NT2/D1 (cell line): ENCODE measurements at regions not wholly inside any gene's neighbourhood (a gene's known extent, or its start where the extent isn't known, plus 50 kb on each side); places are given as distances from the start of the nearest gene placed in this dataset.

Experiments used
- DNase-seq: peaks from one replicate; pipeline ENCODE4 v3.0.0-alpha.2; 2011; ENCODE audit warnings: low read depth, low spot score
- H3K27me3 ChIP-seq: 2 replicates; pipeline ENCODE4 v1.6.0; 2011; ENCODE audit warnings: mild to moderate bottlenecking; ENCODE audit not compliant: insufficient read length, insufficient read depth
- H3K36me3 ChIP-seq: 2 replicates; pipeline ENCODE4 v1.6.1; 2011; ENCODE audit warnings: mild to moderate bottlenecking, low read length, mixed read lengths; ENCODE audit not compliant: insufficient read depth, insufficient read length
- H3K4me1 ChIP-seq: 2 replicates; pipeline ENCODE4 v1.5.1; 2011; ENCODE audit not compliant: insufficient read depth, insufficient read length
- H3K4me3 ChIP-seq: 2 replicates; pipeline ENCODE4 v1.5.1; 2011; ENCODE audit warnings: low read depth; ENCODE audit not compliant: insufficient read length
- H3K9ac ChIP-seq: 2 replicates; pipeline ENCODE4 v1.6.0; 2011; ENCODE audit warnings: low read depth; ENCODE audit not compliant: insufficient read length
- H3K9me3 ChIP-seq: 2 replicates; pipeline ENCODE4 v1.5.1; 2011; ENCODE audit warnings: mild to moderate bottlenecking, low read length; ENCODE audit not compliant: insufficient read depth
- SUZ12 ChIP-seq: IDR thresholded peaks from 2 replicates; pipeline ENCODE4 v1.6.1; 2011; ENCODE audit not compliant: insufficient read length, insufficient read depth; ENCODE audit errors: extremely low read depth
- YY1 ChIP-seq: IDR thresholded peaks from 2 replicates; pipeline ENCODE4 v1.6.1; 2011; ENCODE audit not compliant: insufficient read length, insufficient read depth
- ZNF274 ChIP-seq: IDR thresholded peaks from 2 replicates; pipeline ENCODE4 v1.6.1; 2011; ENCODE audit warnings: mild to moderate bottlenecking, low read depth, low read length

DNA sequence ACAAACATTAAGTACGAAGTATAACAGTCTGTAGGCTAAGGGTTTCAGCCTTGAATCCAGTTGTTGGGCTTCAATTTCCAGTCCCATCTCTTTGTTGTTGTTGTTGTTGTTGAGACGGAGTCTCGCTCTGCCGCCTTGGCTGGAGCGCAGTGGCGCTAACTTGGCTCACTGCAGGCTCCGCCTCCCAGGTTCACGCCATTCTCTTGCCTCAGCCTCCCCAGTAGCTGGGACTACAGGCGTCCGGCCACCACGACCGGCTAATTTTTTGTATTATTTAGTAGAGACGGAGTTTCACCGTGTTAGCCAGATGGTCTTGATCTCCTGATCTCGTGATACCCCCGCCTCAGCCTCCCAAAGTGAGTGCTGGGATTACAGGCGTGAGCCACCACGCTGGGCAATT, 464.9 kb downstream of the ANKRD7 start:
- no peak overlapping the region for H3K4me3 ChIP-seq
- H3K36me3 ChIP-seq = no peaks in the 10 kb centered on the region
- TF ChIP-seq YY1 (no peak), ZNF274 (no peak), SUZ12 (no peak)
- H3K4me1 ChIP-seq = no peaks in the 10 kb centered on the region
- no peaks in the 10 kb centered on the region for H3K9me3 ChIP-seq
- no peaks in the 10 kb centered on the region for H3K27me3 ChIP-seq
- no peak for DNase-seq
- H3K9ac ChIP-seq = no peak overlapping the region

- Histone ChIP-seq H3K9me3 (no peaks in the 10 kb centered on the region), H3K27me3 (no peaks in the 10 kb centered on the region), H3K36me3 (no peaks in the 10 kb centered on the region), H3K4me3 (no peak overlapping the region), H3K4me1 (no peaks in the 10 kb centered on the region), H3K9ac (no peak overlapping the region)
- no peak for DNase-seq
- no peak for TF ChIP-seq SUZ12
- TF ChIP-seq ZNF274 = no peak
- no peak for TF ChIP-seq YY1
Measured at GRCh38 chr7:118696879-118697278, 472.4 kb downstream of the ANKRD7 start.

DNA sequence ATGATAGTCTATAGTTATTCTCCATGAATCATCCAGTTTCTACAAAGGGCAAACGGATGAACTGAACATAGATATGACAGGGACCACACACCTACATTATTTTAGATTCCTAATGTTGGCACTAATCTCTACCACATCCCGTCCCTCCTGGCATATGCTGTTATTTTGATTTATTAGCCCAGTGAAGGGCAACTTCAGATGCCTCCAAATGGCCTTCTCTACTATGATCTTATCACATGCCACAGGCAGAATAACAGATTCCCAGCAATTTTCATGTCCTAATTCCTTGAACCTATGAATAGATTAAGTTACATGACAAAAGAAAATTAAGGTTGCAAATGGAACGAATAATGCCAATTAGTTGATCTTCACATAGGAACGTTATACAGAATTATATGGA, 474.7 kb downstream of the ANKRD7 start:
- no peaks in the 10 kb centered on the region for H3K9me3 ChIP-seq

GRCh38 chr7:118708741-118709140, 484.2 kb downstream of the ANKRD7 start:
- H3K36me3 ChIP-seq = no peaks in the 10 kb centered on the region
- H3K27me3 ChIP-seq = no peaks in the 10 kb centered on the region
- no peak overlapping the region for H3K9ac ChIP-seq
- no peak overlapping the region for H3K4me3 ChIP-seq
- H3K9me3 ChIP-seq = no peaks in the 10 kb centered on the region
- H3K4me1 ChIP-seq = no peaks in the 10 kb centered on the region
- TF ChIP-seq SUZ12 (no peak), YY1 (no peak), ZNF274 (no peak)
- no peak for DNase-seq

More for the DNA sequence above, 474.7 kb downstream of the ANKRD7 start:
- Histone ChIP-seq H3K36me3 (no peaks in the 10 kb centered on the region), H3K27me3 (no peaks in the 10 kb centered on the region), H3K9ac (no peak overlapping the region), H3K4me1 (no peaks in the 10 kb centered on the region), H3K4me3 (no peak overlapping the region)
- no peak for DNase-seq
- TF ChIP-seq SUZ12 (no peak), YY1 (no peak), ZNF274 (no peak)

- TF ChIP-seq YY1 (no peak), ZNF274 (no peak)
- Histone ChIP-seq H3K9me3 (no peaks in the 10 kb centered on the region), H3K9ac (no peak overlapping the region), H3K36me3 (no peaks in the 10 kb centered on the region), H3K4me1 (no peaks in the 10 kb centered on the region), H3K27me3 (no peaks in the 10 kb centered on the region), H3K4me3 (no peak overlapping the region)
- no peak for DNase-seq
Measured at GRCh38 chr7:118711688-118712087, 487.2 kb downstream of the ANKRD7 start.

DNA sequence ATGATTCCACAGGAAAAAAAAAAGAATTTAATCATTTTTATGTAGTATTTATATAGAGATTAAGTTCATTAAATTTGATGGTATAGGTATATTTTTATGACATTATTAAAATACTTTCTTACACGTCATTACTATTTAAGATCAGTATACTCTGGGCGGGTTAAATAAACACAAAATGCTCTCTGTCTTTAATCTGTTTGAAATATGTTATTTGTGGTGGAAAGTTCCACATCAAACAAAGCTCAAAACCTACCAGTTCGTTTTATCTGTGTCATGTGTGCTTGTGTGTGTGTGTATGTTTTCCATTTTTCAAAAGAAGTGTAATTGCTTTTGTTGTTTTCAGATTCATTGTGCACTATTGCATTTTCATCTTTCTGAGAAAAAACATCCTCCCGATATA, 488.5 kb downstream of the ANKRD7 start:
- no peaks in the 10 kb centered on the region for H3K4me1 ChIP-seq
- no peaks in the 10 kb centered on the region for H3K36me3 ChIP-seq
- no peak for TF ChIP-seq SUZ12
- no peak for TF ChIP-seq ZNF274
- TF ChIP-seq YY1 = no peak
- H3K9ac ChIP-seq = no peak overlapping the region
- no peaks in the 10 kb centered on the region for H3K27me3 ChIP-seq
- H3K9me3 ChIP-seq = no peaks in the 10 kb centered on the region
- H3K4me3 ChIP-seq = no peak overlapping the region
- DNase-seq = no peak

- Histone ChIP-seq H3K9ac (no peak overlapping the region), H3K4me1 (no peaks in the 10 kb centered on the region), H3K36me3 (no peaks in the 10 kb centered on the region), H3K27me3 (no peaks in the 10 kb centered on the region), H3K9me3 (no peaks in the 10 kb centered on the region), H3K4me3 (no peak overlapping the region)
- DNase-seq = no peak
- TF ChIP-seq SUZ12 = no peak
- no peak for TF ChIP-seq YY1
Measured at GRCh38 chr7:118720632-118721031, 496.1 kb downstream of the ANKRD7 start.

GRCh38 chr7:118731854-118732253, 507.4 kb downstream of the ANKRD7 start:
- Histone ChIP-seq H3K36me3 (no peaks in the 10 kb centered on the region), H3K4me3 (no peak overlapping the region), H3K9me3 (no peaks in the 10 kb centered on the region), H3K9ac (no peak overlapping the region), H3K27me3 (no peaks in the 10 kb centered on the region), H3K4me1 (no peaks in the 10 kb centered on the region)
- TF ChIP-seq SUZ12 (no peak), YY1 (no peak), ZNF274 (no peak)
- DNase-seq = no peak
